ENCODE measurements at regions not wholly inside any gene's neighbourhood (a gene's known extent, or its start where the extent isn't known, plus 50 kb on each side); places are given as distances from the start of the nearest gene placed in this dataset.

DNA sequence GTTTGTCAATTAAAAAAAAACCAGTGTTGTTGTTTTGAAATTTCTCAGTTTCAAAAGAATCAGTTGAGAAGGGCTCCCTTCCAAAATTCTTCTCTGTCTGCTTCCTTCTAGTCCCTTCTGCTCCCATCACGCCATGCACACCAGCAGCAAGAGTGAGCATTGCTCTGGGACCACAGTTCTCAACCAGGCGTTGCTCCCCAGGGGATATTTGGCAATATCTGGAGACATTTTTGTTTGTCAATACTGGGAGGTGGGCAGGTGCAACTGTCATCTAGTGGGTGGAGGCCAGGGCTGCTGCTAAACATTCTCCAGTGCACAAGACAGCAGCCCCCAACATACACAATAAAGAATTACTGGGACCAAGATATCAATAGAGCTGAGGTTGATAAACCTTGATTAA, 74.8 kb upstream of the EGFL6 start:
- no peak for ATAC-seq
- intact Hi-C loops (cut with micrococcal nuclease): no loop called here
- no TSS peak for BruUV-seq (replicated peaks)
- H3K4me3 ChIP-seq (replicated peaks in 1 of 2; ENCODE audit: low read depth in 1 of 2, low read length in 2 of 2): no peak overlapping the region
- H3K27me3 ChIP-seq (ENCODE audit: insufficient read depth, low read length): no peaks in the 10 kb centered on the region
- H3K4me2 ChIP-seq (ENCODE audit: low read length): no peak overlapping the region
- H4K20me1 ChIP-seq (ENCODE audit: insufficient read depth): no peaks in the 10 kb centered on the region
- H3K27ac ChIP-seq (ENCODE audit: low read depth, low read length): no peak overlapping the region
- ChIA-PET CTCF (no interaction called here), POLR2A (no interaction called here), RAD21 (ENCODE audit: low non-redundant PET in 1 of 2, low total read pairs in 2 of 2, uncharacterized antibody in 2 of 2, unreplicated experiment in 2 of 2) (no interaction called here)
- H3K9ac ChIP-seq (ENCODE audit: low read length): no peak overlapping the region
- no peak overlapping the region for H2AFZ ChIP-seq (ENCODE audit: low read depth, low read length, poor library complexity, severe bottlenecking)
- H3K36me3 ChIP-seq (ENCODE audit: control insufficient read depth in 1 of 2, insufficient read depth in 2 of 2, low read length in 2 of 2): no peaks in the 10 kb centered on the region
- H3K9me2 ChIP-seq (ENCODE audit: insufficient read depth): no peaks in the 10 kb centered on the region
- DNase-seq (ENCODE audit: low read depth, low spot score): no peak
- TF ChIP-seq, protein P1, sequence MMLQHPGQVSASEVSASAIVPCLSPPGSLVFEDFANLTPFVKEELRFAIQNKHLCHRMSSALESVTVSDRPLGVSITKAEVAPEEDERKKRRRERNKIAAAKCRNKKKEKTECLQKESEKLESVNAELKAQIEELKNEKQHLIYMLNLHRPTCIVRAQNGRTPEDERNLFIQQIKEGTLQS (IDR thresholded peaks at IDR 0.05): no peak
- TF ChIP-seq EGR1 (IDR thresholded peaks at IDR 0.05; ENCODE audit: low read depth) (no peak), ELF1 (IDR thresholded peaks at IDR 0.05; ENCODE audit: borderline replicate concordance, low read depth) (no peak), RAD21 (IDR thresholded peaks at IDR 0.05; ENCODE audit: low read depth) (no peak), ZFX (IDR thresholded peaks at IDR 0.05) (no peak), EZH2phosphoT487 (IDR thresholded peaks at IDR 0.05; ENCODE audit: borderline replicate concordance) (no peak)
- no peaks in the 10 kb centered on the region for H3K9me3 ChIP-seq (ENCODE audit: control insufficient read depth in 1 of 2, insufficient read depth in 1 of 2, low read depth in 1 of 2, low read length in 2 of 2)
- H3K79me2 ChIP-seq (ENCODE audit: insufficient read depth, low read length): no peaks in the 10 kb centered on the region
- peaks cover 0 to 7% of the 10 kb centered on the region in 2 experiments; a peak in 2 of 4 replicates for H3K4me1 ChIP-seq (ENCODE audit: control insufficient read depth in 1 of 2, insufficient read depth in 2 of 2, low read length in 2 of 2)

DNA sequence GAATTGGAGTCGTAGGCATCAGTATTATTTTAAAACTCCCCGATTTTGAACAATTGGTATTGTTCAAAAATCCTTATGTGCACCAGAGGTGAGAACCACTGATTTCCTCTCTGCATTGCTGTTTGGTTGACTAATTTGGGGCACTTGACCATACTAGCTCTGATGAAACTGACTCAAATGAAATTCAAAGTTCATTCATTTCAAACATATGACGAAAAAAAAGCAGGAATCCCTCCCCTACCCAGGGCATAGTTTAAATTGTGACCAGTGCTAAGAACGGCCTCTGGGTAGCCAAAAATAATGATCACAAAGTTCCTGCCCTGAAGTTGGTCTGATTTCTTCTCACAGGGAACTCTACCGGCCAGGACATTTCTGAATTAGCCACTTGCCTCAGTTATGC, 75.7 kb upstream of the EGFL6 start:
- peaks cover 0 to 11% of the 10 kb centered on the region in 2 experiments; a peak in 2 of 4 replicates for H3K4me1 ChIP-seq (ENCODE audit: control insufficient read depth in 1 of 2, insufficient read depth in 2 of 2, low read length in 2 of 2)
- ATAC-seq (no peak), DNase-seq (ENCODE audit: low read depth, low spot score) (no peak)
- H3K9me3 ChIP-seq (ENCODE audit: control insufficient read depth in 1 of 2, insufficient read depth in 1 of 2, low read depth in 1 of 2, low read length in 2 of 2): no peaks in the 10 kb centered on the region
- no peaks in the 10 kb centered on the region for H3K27me3 ChIP-seq (ENCODE audit: insufficient read depth, low read length)
- H3K9me2 ChIP-seq (ENCODE audit: insufficient read depth): no peaks in the 10 kb centered on the region
- H3K36me3 ChIP-seq (ENCODE audit: control insufficient read depth in 1 of 2, insufficient read depth in 2 of 2, low read length in 2 of 2): no peaks in the 10 kb centered on the region
- H2AFZ ChIP-seq (ENCODE audit: low read depth, low read length, poor library complexity, severe bottlenecking): no peak overlapping the region
- ChIA-PET CTCF (no interaction called here), POLR2A (no interaction called here), RAD21 (ENCODE audit: low non-redundant PET in 1 of 2, low total read pairs in 2 of 2, uncharacterized antibody in 2 of 2, unreplicated experiment in 2 of 2) (no interaction called here)
- H4K20me1 ChIP-seq (ENCODE audit: insufficient read depth): no peaks in the 10 kb centered on the region
- no peak overlapping the region for H3K9ac ChIP-seq (ENCODE audit: low read length)
- no peaks in the 10 kb centered on the region for H3K79me2 ChIP-seq (ENCODE audit: insufficient read depth, low read length)
- H3K4me2 ChIP-seq (ENCODE audit: low read length): no peak overlapping the region
- intact Hi-C loops (cut with micrococcal nuclease): no loop called here
- BruUV-seq (replicated peaks): no TSS peak
- H3K27ac ChIP-seq (ENCODE audit: low read depth, low read length): no peak overlapping the region
- no peak overlapping the region for H3K4me3 ChIP-seq (replicated peaks in 1 of 2; ENCODE audit: low read depth in 1 of 2, low read length in 2 of 2)
- TF ChIP-seq FOSL1 (IDR thresholded peaks at IDR 0.05; ENCODE audit: low read depth): no peak
- TF ChIP-seq, protein P2, sequence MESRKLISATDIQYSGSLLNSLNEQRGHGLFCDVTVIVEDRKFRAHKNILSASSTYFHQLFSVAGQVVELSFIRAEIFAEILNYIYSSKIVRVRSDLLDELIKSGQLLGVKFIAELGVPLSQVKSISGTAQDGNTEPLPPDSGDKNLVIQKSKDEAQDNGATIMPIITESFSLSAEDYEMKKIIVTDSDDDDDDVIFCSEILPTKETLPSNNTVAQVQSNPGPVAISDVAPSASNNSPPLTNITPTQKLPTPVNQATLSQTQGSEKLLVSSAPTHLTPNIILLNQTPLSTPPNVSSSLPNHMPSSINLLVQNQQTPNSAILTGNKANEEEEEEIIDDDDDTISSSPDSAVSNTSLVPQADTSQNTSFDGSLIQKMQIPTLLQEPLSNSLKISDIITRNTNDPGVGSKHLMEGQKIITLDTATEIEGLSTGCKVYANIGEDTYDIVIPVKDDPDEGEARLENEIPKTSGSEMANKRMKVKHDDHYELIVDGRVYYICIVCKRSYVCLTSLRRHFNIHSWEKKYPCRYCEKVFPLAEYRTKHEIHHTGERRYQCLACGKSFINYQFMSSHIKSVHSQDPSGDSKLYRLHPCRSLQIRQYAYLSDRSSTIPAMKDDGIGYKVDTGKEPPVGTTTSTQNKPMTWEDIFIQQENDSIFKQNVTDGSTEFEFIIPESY (IDR thresholded peaks at IDR 0.05; ENCODE audit: extremely low read depth, insufficient replicate concordance, low read length): no peak
- TF ChIP-seq CBX3 (IDR thresholded peaks at IDR 0.05; ENCODE audit: low read depth): no peak
- no peak for TF ChIP-seq SIN3A (IDR thresholded peaks at IDR 0.05; ENCODE audit: low read depth)
- TF ChIP-seq, protein P3, sequence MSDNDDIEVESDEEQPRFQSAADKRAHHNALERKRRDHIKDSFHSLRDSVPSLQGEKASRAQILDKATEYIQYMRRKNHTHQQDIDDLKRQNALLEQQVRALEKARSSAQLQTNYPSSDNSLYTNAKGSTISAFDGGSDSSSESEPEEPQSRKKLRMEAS (IDR thresholded peaks at IDR 0.05): no peak
- TF ChIP-seq EZH2phosphoT487 (IDR thresholded peaks at IDR 0.05; ENCODE audit: borderline replicate concordance): no peak
- no peak for TF ChIP-seq ZNF274 (IDR thresholded peaks at IDR 0.05; ENCODE audit: low read depth, low read length)
- TF ChIP-seq EZH2 (IDR thresholded peaks at IDR 0.05): no peak
- TF ChIP-seq, protein P4, sequence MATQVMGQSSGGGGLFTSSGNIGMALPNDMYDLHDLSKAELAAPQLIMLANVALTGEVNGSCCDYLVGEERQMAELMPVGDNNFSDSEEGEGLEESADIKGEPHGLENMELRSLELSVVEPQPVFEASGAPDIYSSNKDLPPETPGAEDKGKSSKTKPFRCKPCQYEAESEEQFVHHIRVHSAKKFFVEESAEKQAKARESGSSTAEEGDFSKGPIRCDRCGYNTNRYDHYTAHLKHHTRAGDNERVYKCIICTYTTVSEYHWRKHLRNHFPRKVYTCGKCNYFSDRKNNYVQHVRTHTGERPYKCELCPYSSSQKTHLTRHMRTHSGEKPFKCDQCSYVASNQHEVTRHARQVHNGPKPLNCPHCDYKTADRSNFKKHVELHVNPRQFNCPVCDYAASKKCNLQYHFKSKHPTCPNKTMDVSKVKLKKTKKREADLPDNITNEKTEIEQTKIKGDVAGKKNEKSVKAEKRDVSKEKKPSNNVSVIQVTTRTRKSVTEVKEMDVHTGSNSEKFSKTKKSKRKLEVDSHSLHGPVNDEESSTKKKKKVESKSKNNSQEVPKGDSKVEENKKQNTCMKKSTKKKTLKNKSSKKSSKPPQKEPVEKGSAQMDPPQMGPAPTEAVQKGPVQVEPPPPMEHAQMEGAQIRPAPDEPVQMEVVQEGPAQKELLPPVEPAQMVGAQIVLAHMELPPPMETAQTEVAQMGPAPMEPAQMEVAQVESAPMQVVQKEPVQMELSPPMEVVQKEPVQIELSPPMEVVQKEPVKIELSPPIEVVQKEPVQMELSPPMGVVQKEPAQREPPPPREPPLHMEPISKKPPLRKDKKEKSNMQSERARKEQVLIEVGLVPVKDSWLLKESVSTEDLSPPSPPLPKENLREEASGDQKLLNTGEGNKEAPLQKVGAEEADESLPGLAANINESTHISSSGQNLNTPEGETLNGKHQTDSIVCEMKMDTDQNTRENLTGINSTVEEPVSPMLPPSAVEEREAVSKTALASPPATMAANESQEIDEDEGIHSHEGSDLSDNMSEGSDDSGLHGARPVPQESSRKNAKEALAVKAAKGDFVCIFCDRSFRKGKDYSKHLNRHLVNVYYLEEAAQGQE (IDR thresholded peaks at IDR 0.05; ENCODE audit: low read depth): no peak
- no peak for TF ChIP-seq SP1 (IDR thresholded peaks at IDR 0.05; ENCODE audit: low read depth)
- TF ChIP-seq POLR2A (IDR thresholded peaks at IDR 0.05; ENCODE audit: borderline replicate concordance, extremely low read depth, insufficient read depth, insufficient read length): no peak
- TF ChIP-seq ELF1 (IDR thresholded peaks at IDR 0.05; ENCODE audit: borderline replicate concordance, low read depth): no peak
- TF ChIP-seq POLR2AphosphoS5 (IDR thresholded peaks at IDR 0.05; ENCODE audit: low read depth, low read length): no peak
